Lower leg skin (tissue), 4 donors: ENCODE measurements at regions not wholly inside any gene's neighbourhood (a gene's known extent, or its start where the extent isn't known, plus 50 kb on each side); places are given as distances from the start of the nearest gene placed in this dataset.

Source experiments
- DNase-seq, 2 donors: peaks; one replicate each; pipeline ENCODE4 v3.0.0-alpha.2; 2019; ENCODE audit warnings: low spot score in 2 of 2
- H3K4me3 ChIP-seq: fragments of 200-600 bp; sonication (generic); 2 replicates; pipeline ENCODE4 v1.5.1; 2017; ENCODE audit warnings: mild to moderate bottlenecking, low read depth; ENCODE audit not compliant: poor library complexity, severe bottlenecking
- CTCF ChIP-seq, 3 donors: fragments of 450-650 bp; IDR thresholded peaks; one replicate each; pipeline ENCODE4 v1.5.1; 2016; ENCODE audit warnings: antibody characterized with exemption in 3 of 3, mild to moderate bottlenecking in 3 of 3, moderate library complexity in 2 of 3
- POLR2A ChIP-seq, 2 donors: fragments of 450-650 bp; IDR thresholded peaks; one replicate each; pipeline ENCODE4 v1.6.1; 2016 to 2017; ENCODE audit warnings: antibody characterized with exemption in 2 of 2, mild to moderate bottlenecking in 1 of 2, moderate library complexity in 1 of 2
- WGBS, 2 donors: methylation state at CpG; one replicate each; pipeline ENCODE4 v1.1.5; 2018; 5-methylcytosine and 5-hydroxymethylcytosine counted together
- intact Hi-C: fragments of 100-400 bp; cut with DNase I; formaldehyde crosslinking; loops from one replicate; pipeline ENCODE4 v1.15.0; 2023; ENCODE audit warnings: low total_unique reads

- TF ChIP-seq CTCF (IDR thresholded peaks at IDR 0.05) (no peak), POLR2A (IDR thresholded peaks at IDR 0.05) (no peak)
- intact Hi-C loops: no loop called here
- WGBS, 2 donors: 33 to 37% methylated on average over 9 of the region's 9 CpGs
- no peak for DNase-seq
- H3K4me3 ChIP-seq: no peak overlapping the region
Measured at GRCh38 chr6:14721103-14721758, 524.6 kb upstream of the JARID2 start.

GRCh38 chr6:14722001-14722562 lies 523.8 kb upstream of the JARID2 start:
- WGBS, 2 donors: 88 to 91% methylated on average over 2 of the region's 2 CpGs
- TF ChIP-seq CTCF (IDR thresholded peaks at IDR 0.05) (no peak), POLR2A (IDR thresholded peaks at IDR 0.05) (no peak)
- intact Hi-C loops: no loop called here

GRCh38 chr6:14722704-14723103 lies 523.2 kb upstream of the JARID2 start:
- intact Hi-C loops: no loop called here
- no peak overlapping the region for H3K4me3 ChIP-seq
- WGBS, 2 donors: 92 to 95% methylated on average over 9 of the region's 9 CpGs
- TF ChIP-seq CTCF (IDR thresholded peaks at IDR 0.05) (no peak), POLR2A (IDR thresholded peaks at IDR 0.05) (no peak)
- DNase-seq: no peak

More at GRCh38 chr6:14722001-14722562, 523.8 kb upstream of the JARID2 start:
- no peak for DNase-seq
- no peak overlapping the region for H3K4me3 ChIP-seq

- DNase-seq: no peak
Measured at GRCh38 chr6:14723535-14724086, 522.3 kb upstream of the JARID2 start.

GRCh38 chr6:14724549-14724948 lies 521.3 kb upstream of the JARID2 start:
- H3K4me3 ChIP-seq: no peak overlapping the region
- 58 to 61% methylated on average over 1 of the region's 1 CpG for WGBS, 2 donors
- TF ChIP-seq POLR2A (IDR thresholded peaks at IDR 0.05) (no peak), CTCF (IDR thresholded peaks at IDR 0.05) (no peak)
- DNase-seq: no peak
- intact Hi-C loops: no loop called here

More at GRCh38 chr6:14723535-14724086, 522.3 kb upstream of the JARID2 start:
- no peak overlapping the region for H3K4me3 ChIP-seq
- intact Hi-C loops: no loop called here
- WGBS, 2 donors: 94 to 99% methylated on average over 2 of the region's 2 CpGs
- TF ChIP-seq POLR2A (IDR thresholded peaks at IDR 0.05): no peak
- no peak for TF ChIP-seq CTCF (IDR thresholded peaks at IDR 0.05)
